GM21360 (cell line): ENCODE measurements at regions not wholly inside any gene's neighbourhood (a gene's known extent, or its start where the extent isn't known, plus 50 kb on each side); places are given as distances from the start of the nearest gene placed in this dataset.
"Not testable (repeated sequence)": the region's sequence is repeated elsewhere in the genome, so short reads cannot be mapped to it uniquely, and the experiment has no call there.

Experiments used
- ATAC-seq: cut with Tn5 transposase; IDR thresholded peaks from one replicate; pipeline ENCODE4 v1.9.1; 2021; ENCODE audit warnings: mild to moderate bottlenecking, moderate library complexity; ENCODE audit not compliant: unreplicated experiment

DNA sequence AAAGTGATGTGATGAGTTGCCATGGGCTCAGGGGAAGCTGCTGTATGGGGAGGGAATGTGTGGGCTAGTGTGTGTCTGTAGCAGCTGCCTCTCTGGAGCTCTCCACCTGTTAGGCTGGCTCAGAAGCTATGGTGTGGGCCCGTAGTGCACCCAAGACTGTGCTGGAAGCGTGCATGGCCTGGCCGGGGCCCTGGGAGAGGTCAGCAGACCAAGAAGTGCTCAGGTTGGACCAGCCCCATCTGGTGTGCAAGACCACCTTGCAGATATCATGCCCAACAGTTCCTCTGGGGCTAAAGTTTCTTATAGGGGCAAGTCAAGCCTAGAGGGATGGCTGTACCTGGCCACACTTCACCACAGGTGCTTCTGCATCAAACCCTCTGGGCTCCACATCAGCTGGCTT is 274.4 kb upstream of the CCDC179 start:
- no peak for ATAC-seq

DNA sequence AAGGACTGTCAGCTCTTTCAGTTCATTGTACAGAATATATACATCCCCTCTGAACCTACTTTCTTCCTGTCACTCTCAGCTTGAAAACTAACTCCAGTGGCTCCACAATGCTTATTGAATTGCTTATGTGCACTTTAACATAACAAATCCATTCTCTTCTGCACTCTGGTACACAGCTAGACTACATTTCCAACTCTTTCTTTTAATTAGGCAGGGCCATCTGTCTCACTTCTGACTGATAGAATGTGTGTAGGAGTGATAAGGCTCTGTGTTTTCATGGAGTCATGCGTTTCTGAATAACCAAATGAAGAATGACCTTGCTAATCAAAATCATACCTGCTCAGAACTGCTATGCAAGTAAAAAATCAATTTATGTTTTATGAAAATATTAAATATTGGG is 278.5 kb upstream of the CCDC179 start:
- ATAC-seq = no peak

DNA sequence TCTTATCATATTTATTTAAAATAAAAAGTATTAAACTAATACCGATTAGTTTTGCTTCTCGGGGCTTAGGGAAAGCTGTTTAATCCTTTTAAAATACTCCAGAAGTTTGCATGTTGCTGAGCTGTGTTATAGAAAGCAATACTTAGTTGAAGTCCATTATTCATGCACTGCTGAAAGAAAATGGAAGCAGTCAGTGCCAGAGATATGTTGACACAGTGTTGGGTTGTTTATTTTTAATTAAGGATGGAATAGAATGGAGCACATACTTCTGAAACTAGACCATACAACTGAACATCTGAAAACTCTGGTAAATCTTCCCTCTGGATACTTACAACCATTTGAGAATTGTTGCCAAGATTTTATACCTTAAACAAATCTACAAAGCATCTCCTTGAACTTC is 282.7 kb upstream of the CCDC179 start:
- no peak for ATAC-seq

DNA sequence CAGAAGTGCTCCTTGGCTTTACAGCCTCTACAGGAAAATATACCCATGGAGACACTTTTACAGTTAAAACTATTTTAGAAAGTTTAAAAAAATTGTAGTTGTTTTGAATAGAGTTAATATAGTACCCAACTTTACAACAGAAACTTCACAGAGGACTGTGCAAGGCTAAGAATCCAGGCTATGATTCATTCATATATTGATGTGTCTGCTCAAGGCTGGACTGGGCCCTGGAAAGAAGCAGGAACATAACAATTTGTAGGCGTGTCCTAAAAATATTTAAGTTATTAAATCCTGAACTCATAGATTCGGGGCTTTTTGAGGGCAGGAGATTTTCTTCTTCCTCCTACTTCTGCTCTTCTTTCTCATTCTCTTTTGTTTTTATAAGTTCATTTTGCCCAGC is 291.5 kb upstream of the CCDC179 start:
- ATAC-seq = no peak

DNA sequence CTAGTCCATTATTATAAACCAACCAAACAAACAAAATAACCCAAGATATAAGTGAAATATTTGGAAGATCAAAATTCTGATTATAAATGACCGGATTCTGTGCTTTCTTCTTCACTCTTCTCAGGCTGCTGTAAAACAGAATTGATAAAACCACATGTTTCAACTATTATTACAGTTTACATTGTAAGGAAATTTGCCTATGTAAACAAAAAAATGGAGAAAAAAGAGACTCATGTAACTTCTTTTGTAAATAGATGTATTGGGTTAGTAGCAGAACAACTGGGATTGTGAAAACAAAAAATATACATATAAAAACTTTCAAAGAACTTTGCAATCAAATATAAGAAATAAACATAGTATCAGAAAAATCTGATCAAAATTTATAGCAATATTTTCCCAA is 295.2 kb upstream of the CCDC179 start:
- ATAC-seq = no peak

DNA sequence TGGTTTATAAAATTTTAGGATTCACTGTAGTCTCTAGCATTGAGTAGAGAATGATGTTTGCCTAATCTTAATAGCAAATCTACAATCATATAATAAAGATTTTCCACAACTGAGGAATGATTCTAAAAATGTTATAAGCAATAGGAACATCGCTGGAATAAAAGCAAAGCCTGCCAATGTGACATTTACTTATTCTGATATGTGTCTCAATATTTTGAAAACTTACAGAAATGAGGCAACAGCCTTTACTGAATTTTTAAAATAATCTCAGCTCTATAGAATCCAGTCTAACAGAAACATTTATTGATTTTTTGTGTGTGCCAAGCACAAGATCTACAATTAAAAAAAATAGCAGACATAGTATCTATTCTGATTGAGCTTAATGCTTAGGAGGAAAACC is 303.7 kb upstream of the CCDC179 start:
- no peak for ATAC-seq

DNA sequence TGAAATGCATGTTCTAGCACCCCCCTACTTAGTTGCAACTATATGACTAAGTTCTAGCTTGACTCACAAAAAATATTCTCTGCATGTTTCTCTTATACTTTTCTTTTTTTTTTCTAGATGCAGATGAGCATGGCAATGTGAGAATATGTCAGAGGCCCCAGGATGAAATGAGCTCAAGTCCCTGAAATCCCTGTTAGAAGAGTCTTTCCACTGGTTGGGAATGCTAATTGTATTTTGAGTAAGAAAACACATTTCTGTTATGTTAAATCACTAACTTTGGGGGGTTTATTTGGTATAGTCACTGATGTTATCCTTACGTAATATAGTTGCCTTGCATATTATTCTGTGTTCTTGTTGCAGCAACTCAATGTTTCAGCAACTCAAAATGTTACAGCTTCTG is 306.1 kb upstream of the CCDC179 start:
- no peak for ATAC-seq

DNA sequence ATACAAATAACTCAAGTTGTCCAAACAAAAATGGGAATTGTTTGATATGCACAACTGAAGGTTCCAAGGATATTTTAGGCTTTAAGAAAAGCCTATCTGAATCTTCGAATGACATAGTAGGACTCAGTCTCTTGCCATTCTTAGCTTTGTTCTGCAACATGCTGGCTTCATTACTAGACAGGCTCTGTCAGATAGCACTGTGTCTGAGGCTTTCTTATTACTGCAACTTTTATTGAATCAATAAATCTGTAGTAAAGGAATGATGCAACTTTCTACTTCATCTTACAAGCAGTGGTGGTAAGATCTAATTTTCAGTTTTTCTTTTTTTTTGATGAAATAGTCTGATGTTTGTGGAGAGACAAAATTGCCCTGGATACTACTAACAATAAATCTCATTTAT is 319.3 kb upstream of the CCDC179 start:
- no peak for ATAC-seq

DNA sequence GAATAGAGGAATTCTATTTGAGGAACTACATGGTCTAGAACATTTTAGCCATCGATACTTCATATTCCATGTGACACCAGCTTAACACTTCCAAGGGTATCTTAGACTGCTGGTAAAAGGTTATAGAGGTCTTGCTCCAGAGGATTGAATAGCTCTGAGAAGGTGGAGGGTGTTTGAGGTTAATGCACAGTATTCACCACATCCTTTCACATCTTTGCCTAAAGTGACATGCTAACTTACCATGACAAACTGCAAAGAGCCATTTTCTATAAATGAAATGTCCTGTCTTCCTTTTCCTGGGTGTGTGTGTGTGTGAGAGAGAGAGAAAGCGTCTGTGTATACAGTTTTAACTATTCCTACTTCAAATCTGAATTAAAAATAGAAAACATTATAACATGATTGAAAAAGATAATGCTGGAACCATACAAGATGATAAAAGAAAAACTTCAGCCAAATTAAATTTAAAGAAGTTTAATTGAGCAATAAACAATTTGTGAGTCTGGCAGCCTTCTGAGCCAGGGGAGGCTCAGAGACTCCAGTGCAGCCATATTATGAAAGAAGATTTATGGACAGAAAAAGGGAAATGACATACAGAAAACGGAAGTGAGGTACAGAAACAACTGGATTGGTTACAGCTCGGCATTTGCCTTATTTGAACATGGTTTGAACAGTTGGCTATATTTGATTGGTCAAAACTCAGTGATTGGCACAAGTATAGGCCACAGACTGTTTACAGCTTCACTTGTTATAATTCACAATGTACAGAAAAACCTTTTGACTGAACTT is 320.9 kb upstream of the CCDC179 start:
- ATAC-seq = no peak

DNA sequence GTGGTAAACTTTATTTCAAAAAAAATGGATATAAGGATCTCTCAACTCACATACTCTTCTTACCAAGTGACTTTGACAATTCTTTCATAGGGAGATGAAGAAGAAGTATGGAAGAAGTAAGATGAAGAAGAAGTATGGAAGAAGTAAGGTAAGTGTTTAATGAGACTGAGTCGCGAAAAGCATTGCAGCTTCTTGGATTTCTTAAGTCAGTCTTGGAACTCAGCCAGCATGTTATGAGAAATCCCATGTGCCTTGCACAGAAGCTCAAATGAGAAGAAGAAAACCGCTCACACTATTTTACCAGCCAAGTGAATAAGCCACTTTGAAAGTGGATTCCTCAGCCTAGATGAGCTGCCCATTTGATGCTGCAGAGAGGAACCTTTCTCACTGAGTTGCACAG is 332.0 kb upstream of the CCDC179 start:
- ATAC-seq = no peak

DNA sequence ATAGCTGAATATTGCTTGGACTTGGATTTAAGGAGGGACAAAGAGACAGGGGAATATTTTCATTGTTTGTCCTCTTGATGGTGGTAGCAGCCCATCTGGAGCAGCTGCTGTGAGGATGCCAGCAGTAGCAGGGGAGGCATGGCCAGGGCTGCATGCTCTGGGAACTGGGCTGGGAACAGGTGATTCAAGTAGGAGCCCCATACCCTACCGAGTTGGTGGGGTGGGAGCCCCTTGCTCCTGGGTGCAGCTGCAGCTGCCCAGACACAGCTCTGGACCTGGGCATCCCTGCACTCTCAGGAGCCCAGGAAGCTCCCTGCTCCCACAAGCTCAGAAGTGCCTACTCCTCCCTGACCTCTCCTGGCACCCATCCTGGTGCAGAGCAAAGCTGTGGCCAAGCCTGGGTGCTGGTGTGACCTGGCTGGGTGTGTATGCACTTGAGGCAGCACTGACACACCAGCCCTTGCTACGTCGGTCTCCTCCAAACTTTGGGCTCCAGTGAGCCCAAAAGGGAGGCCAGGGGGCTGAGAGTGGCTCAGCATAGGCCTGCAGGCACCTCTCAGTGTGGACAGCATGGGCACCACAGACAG is 341.8 kb upstream of the CCDC179 start:
- ATAC-seq = no peak

DNA sequence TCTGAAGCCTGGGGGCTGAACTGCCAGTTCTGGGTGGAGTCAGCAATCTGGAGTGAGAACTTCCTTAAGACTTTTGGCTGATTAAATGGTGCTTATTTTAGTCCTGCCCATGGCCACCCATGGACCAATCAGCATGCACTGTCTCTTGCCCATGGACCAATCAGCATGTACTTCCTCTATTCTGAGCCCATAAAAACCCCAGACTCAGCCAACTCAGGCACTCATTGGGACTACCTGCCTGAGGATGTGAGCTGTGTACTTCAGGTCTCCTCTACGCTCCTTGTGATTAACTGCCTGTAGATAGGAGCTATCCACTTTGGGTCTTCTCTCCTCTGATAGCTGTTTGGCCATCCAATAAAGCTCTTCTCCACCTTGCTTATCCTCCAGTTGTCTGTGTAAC is 342.3 kb upstream of the CCDC179 start:
- no peak for ATAC-seq

DNA sequence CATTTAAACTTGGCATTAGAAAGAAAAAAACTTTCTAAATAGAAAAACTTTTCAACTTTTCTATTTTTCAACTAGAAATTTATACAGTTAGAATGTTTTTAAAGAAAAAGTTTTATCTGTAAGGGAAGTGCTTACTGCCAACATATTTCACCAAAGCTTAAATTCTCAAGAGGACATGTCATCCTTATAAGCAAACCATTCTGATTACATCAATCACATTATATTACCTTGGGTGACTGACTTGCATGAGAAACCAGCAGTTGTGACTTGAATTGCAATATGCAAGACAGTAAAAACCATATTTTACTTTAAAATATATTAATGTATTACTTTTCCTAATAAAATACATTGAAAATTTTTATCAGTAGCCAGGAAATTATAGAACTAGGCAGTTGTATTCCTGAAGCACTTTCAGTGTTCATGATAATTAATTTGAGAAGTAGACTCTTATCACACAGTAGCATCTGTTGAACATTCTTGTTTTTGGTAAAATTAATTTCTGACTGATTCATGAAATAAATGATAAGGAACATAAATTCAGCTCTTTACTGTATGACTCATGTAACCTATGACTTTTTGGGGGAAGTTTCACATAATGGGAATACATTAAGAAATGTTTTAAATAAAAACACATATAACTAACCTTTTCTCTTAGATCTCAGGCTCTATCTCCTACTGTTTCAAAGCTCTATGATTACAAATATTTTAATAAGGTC is 345.0 kb upstream of the CCDC179 start:
- no peak for ATAC-seq

DNA sequence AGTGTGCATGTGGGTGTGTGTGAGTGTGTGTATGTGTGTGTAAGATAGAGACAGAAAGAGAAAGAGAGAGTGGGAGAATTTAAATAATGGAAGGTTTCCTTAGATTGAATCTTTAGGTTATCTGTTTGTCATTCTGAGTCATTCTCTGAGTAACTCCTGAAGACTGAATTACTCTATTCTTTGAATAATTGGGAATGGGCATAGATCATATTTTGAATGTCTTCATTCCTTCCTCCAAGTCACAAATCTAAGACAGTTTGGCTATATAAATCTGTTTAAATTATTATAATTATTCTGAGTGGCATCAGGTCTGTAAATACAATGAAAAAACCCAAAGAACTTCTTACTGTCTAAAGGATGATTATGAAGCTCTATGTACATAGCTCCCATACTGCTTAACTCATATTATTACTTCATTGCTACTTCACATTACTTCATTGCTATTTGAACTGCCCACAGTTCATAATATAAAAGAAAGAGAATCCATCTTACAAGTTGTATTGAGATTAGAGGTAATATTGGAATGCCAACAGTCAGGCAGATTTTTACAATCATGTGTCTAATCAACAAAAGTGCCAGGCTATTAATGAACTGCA is 346.6 kb upstream of the CCDC179 start:
- ATAC-seq = no peak

DNA sequence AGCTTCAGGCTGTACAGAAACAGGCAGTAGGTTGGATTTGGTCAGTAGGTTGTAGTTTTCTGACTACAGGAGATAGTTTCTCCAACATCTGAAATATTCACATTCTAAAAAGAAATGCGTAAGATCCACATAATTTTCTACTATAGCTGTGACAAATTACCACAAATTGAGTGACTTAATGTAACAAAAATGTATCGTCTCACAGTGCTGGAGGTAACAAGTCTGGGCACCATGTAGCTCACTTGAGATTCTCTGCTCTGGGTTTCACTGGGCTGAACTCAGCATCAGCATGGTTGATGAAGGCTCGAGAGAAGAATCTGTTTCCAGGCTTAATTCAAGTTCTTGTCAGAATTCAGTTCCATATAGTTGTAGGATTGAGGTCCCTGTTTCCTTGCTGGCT is 350.9 kb upstream of the CCDC179 start:
- no peak for ATAC-seq

DNA sequence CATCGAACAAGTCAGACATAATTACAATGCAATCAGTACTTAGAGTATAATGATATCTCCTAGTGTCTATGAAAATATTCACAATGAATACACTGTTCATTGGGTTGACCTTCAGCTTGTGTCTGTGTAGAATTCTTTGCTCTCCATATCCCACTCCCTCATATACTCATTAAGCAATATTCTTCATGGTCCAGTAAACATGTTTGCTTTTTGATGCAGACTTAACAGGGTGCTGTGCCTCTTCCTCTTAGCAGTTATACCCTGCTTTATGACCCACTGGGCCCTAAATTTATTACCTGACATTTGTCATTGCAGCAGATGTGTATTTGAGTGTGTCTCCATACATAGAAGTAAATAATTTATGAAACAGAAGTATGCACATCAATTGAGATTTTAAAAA is 352.5 kb upstream of the CCDC179 start:
- no peak for ATAC-seq

DNA sequence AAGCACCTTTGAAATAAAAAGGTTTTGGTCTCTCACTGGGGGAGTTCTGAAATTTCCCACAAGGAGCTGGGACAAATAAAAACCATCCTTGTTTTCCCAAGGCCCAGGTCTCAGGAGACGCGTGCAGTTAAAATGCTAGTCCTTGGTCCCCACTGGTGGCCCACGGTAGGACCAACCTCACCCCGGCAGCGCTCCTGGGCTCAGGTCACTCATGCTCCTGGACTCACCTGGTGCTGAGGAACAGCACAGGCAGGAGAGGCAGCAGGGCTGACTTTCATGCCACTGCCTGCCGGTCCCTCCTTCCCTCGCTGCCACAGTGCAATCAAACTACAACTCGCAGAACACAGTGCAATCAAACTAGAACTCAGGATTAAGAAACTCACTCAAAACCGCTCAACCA is 356.8 kb upstream of the CCDC179 start:
- no peak for ATAC-seq

DNA sequence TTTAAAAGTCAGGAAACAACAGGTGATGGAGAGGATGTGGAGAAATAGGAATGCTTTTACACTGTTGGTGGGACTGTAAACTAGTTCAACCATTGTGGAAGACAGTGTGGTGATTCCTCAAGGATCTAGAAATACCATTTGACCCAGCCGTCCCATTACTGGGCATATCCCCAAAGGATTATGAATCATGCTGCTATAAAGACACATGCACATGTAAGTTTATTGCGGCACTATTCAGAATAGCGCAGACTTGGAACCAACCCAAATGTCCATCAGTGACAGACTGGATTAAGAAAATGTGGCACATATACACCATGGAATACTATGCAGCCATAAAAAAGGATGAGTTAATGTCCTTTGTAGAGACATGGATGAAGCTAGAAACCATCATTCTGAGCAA is 359.8 kb upstream of the CCDC179 start:
- ATAC-seq = not testable (repeated sequence)

DNA sequence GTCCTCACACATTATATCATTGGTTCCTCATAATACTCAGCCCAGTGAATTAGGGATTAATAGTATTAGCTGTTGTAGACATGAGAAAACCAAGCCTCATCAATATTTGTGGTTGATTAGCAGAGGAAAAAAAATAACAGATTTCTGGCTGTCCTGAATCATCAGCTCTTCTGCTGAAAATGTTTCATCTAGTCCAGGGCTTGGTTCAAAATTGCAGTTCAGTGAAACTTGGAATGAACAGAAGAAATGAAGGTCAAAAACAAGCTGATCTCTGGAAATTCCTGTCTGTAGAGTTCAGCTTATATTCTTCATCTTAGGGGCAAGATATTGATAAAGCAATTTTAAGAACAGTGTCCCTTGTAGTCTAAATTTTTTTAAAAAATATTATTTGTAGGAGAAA is 361.1 kb upstream of the CCDC179 start:
- no peak for ATAC-seq

DNA sequence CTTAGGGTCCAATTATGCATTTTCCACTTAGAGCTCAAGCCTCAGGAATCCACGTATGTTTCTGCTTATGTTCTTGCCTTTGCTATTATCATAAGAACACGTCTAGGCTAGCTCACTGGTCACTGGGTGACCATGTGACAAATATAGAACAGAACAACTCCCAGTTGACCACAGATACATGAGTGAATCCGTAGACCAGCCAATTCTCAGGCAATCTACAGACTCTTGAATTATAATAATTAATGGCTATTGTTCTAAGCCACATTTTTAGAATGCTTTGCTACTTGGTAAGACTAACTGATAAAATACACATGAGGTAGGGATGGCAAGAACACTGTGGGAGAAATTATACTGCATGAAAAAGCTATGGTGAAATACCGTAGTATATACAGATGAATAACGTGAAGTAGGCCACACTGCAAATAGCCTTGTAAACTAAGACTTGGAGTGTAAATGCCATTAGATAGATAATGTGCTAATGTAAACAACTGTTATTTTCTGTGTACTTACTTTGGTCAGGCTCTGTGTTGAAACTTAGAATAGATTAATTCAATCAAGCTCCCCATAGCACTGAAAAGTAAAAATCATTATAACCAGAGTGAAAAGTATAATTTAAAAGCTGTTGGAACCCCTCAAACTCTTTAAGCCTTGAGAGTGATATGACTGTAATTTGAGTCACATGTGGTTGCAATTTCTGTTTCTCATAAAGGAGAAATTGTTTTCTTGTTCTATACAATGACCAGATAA is 366.2 kb upstream of the CCDC179 start:
- ATAC-seq = no peak

DNA sequence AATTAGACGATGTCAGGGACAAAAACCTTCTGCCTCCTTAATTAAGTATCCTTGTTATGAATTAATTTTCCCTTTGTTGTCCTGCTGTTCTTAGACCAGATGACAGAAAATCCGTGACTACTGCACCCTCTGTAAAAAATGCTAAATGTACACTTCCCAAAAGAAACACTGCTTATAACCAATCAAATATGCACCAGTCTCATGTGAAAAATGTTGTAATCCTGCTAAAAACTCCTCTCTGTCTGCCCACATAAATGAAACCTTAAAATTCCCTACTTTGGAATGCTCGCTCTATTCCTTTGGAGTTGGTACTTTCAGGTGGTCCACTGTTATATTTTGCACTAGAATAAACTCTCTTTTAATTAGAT is 366.8 kb upstream of the CCDC179 start:
- ATAC-seq = no peak
